ENCODE measurements at regions not wholly inside any gene's neighbourhood (a gene's known extent, or its start where the extent isn't known, plus 50 kb on each side); places are given as distances from the start of the nearest gene placed in this dataset.

DNA sequence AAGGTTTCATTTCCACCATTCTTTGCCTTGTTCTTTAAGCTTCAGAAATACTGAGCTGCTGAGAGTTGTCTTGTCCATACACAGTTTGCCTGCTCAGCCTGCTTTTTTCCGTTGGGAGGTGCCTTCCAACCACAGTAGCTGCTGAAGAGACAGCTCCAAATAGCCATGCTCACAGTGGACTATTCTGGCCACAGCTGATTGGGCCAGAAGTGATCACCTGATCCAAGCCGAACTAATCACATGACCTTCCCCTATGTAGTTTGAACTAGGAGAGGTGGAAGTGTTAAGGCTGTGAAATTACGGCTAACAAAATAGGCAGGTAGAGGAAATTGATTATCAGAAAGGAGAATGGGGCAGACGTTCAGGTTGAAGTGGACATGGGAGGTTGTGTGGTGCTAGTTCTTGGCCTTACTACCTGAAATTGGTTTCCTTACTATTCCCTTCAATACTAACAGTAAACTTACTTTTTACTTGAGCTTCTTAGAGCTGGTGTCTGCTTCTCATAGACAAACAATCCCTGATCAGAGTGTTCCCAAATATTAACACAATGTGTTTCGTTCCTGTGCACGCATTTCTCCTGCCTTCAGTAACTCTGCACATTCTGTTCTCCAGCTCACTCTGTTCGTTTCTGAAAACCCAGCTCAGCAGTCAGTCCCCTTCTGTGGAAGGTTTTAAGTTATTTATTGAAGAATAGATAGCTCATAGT, 136.1 kb downstream of the RWDD3 start:
- no peaks in the 10 kb centered on the region for H3K9me3 ChIP-seq (ENCODE audit: control insufficient read depth, low read length)
- no peaks in the 10 kb centered on the region for H3K36me3 ChIP-seq (ENCODE audit: control insufficient read depth, insufficient read depth, low read length)
- H3K27ac ChIP-seq (ENCODE audit: insufficient read depth, low read depth, low read length, poor library complexity, severe bottlenecking) = no peak overlapping the region
- WGBS, 2 experiments = 89 to 93% methylated on average over 7 of the region's 7 CpGs
- no peak overlapping the region for H3K4me3 ChIP-seq (ENCODE audit: insufficient read depth, low read depth, low read length)
- no peaks in the 10 kb centered on the region for H3K4me1 ChIP-seq (ENCODE audit: control insufficient read depth, insufficient read depth, low read length)
- H3K27me3 ChIP-seq (ENCODE audit: control insufficient read depth, insufficient read depth, low read length, poor library complexity, severe bottlenecking) = no peaks in the 10 kb centered on the region

GRCh38 chr1:95370691-95371562, 136.9 kb downstream of the RWDD3 start:
- WGBS, 2 experiments = 90 to 94% methylated on average over 13 of the region's 13 CpGs
- H3K4me3 ChIP-seq (ENCODE audit: insufficient read depth, low read depth, low read length) = no peak overlapping the region
- H3K9me3 ChIP-seq (ENCODE audit: control insufficient read depth, low read length) = no peaks in the 10 kb centered on the region
- H3K36me3 ChIP-seq (ENCODE audit: control insufficient read depth, insufficient read depth, low read length) = no peaks in the 10 kb centered on the region
- no peaks in the 10 kb centered on the region for H3K4me1 ChIP-seq (ENCODE audit: control insufficient read depth, insufficient read depth, low read length)
- H3K27ac ChIP-seq (ENCODE audit: insufficient read depth, low read depth, low read length, poor library complexity, severe bottlenecking) = no peak overlapping the region
- H3K27me3 ChIP-seq (ENCODE audit: control insufficient read depth, insufficient read depth, low read length, poor library complexity, severe bottlenecking) = no peaks in the 10 kb centered on the region

DNA sequence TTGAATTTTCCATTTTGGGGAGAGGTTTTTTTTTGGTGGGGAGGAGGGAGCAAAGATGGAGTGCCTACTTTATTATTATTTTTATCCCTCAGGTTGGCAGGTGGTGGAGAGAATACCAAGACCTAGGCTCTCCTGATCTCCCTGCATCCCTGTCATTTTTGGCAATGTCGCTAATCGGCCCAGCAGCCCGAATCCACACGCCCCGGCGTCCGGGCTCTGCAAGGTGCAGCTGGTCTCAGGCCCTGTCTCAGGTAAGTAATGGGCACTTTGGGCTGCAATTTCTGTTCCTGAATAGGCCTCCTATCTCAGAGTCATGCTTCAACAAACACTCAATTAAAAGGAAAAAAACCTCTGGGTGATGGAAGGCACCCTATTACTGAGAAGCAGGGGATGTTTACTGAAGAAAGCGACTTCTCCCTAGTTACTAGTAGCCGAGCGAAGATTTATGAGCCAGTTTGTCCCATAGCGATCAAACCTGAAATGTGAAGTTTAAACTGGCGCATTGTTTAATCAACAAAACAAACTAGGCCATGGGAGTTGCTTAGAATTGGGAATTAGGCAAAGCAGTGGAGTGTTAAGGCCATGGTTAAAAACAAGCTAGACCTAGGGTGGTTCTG, 137.8 kb downstream of the RWDD3 start:
- Histone ChIP-seq H3K4me1 (ENCODE audit: control insufficient read depth, insufficient read depth, low read length) (no peaks in the 10 kb centered on the region), H3K9me3 (ENCODE audit: control insufficient read depth, low read length) (no peaks in the 10 kb centered on the region), H3K4me3 (ENCODE audit: insufficient read depth, low read depth, low read length) (no peak overlapping the region), H3K27me3 (ENCODE audit: control insufficient read depth, insufficient read depth, low read length, poor library complexity, severe bottlenecking) (no peaks in the 10 kb centered on the region), H3K36me3 (ENCODE audit: control insufficient read depth, insufficient read depth, low read length) (no peaks in the 10 kb centered on the region), H3K27ac (ENCODE audit: insufficient read depth, low read depth, low read length, poor library complexity, severe bottlenecking) (no peak overlapping the region)
- 95 to 96% methylated on average over 12 of the region's 12 CpGs for WGBS, 2 experiments

GRCh38 chr1:95375174-95375573, 141.2 kb downstream of the RWDD3 start:
- 91 to 92% methylated on average over 4 of the region's 4 CpGs for WGBS, 2 experiments
- Histone ChIP-seq H3K36me3 (ENCODE audit: control insufficient read depth, insufficient read depth, low read length) (no peaks in the 10 kb centered on the region), H3K27me3 (ENCODE audit: control insufficient read depth, insufficient read depth, low read length, poor library complexity, severe bottlenecking) (no peaks in the 10 kb centered on the region), H3K4me3 (ENCODE audit: insufficient read depth, low read depth, low read length) (no peak overlapping the region), H3K4me1 (ENCODE audit: control insufficient read depth, insufficient read depth, low read length) (no peaks in the 10 kb centered on the region), H3K9me3 (ENCODE audit: control insufficient read depth, low read length) (no peaks in the 10 kb centered on the region), H3K27ac (ENCODE audit: insufficient read depth, low read depth, low read length, poor library complexity, severe bottlenecking) (no peak overlapping the region)

GRCh38 chr1:95380909-95381308, 146.9 kb downstream of the RWDD3 start:
- H3K27me3 ChIP-seq (ENCODE audit: control insufficient read depth, insufficient read depth, low read length, poor library complexity, severe bottlenecking) = no peaks in the 10 kb centered on the region
- H3K36me3 ChIP-seq (ENCODE audit: control insufficient read depth, insufficient read depth, low read length) = no peaks in the 10 kb centered on the region
- no peaks in the 10 kb centered on the region for H3K4me1 ChIP-seq (ENCODE audit: control insufficient read depth, insufficient read depth, low read length)
- H3K9me3 ChIP-seq (ENCODE audit: control insufficient read depth, low read length) = no peaks in the 10 kb centered on the region
- no peak overlapping the region for H3K4me3 ChIP-seq (ENCODE audit: insufficient read depth, low read depth, low read length)
- H3K27ac ChIP-seq (ENCODE audit: insufficient read depth, low read depth, low read length, poor library complexity, severe bottlenecking) = no peak overlapping the region
- 54 to 82% methylated on average over 2 of the region's 2 CpGs for WGBS, 2 experiments

- Histone ChIP-seq H3K4me1 (ENCODE audit: control insufficient read depth, insufficient read depth, low read length) (no peaks in the 10 kb centered on the region), H3K27ac (ENCODE audit: insufficient read depth, low read depth, low read length, poor library complexity, severe bottlenecking) (no peak overlapping the region), H3K27me3 (ENCODE audit: control insufficient read depth, insufficient read depth, low read length, poor library complexity, severe bottlenecking) (no peaks in the 10 kb centered on the region), H3K4me3 (ENCODE audit: insufficient read depth, low read depth, low read length) (no peak overlapping the region), H3K36me3 (ENCODE audit: control insufficient read depth, insufficient read depth, low read length) (no peaks in the 10 kb centered on the region), H3K9me3 (ENCODE audit: control insufficient read depth, low read length) (no peaks in the 10 kb centered on the region)
- WGBS, 2 experiments = 90 to 93% methylated on average over 3 to 4 of the region's 4 CpGs
These were observed 148.2 kb downstream of the RWDD3 start for GRCh38 chr1:95382000-95382786.

DNA sequence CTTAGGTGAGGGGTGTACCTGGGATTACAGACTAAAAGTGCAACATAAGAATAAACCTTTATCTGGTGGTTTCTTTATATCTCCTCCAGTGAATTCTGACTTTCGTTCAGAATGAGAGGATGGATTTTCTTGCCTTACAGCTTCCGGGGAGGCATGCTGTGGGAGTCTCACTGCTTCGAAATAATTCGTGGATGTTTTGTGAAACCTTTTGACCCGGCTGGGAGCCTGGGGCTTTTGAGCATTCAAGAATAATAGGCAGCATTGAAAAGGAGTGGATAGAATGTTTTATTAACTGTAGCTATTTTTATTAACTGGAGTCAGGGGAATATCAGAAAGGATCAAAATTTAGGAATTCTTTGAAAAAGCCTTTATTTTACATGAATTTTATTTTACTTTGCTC, 149.1 kb downstream of the RWDD3 start:
- Histone ChIP-seq H3K27ac (ENCODE audit: insufficient read depth, low read depth, low read length, poor library complexity, severe bottlenecking) (no peak overlapping the region), H3K27me3 (ENCODE audit: control insufficient read depth, insufficient read depth, low read length, poor library complexity, severe bottlenecking) (no peaks in the 10 kb centered on the region), H3K9me3 (ENCODE audit: control insufficient read depth, low read length) (no peaks in the 10 kb centered on the region), H3K36me3 (ENCODE audit: control insufficient read depth, insufficient read depth, low read length) (no peaks in the 10 kb centered on the region), H3K4me3 (ENCODE audit: insufficient read depth, low read depth, low read length) (no peak overlapping the region), H3K4me1 (ENCODE audit: control insufficient read depth, insufficient read depth, low read length) (no peaks in the 10 kb centered on the region)
- 72 to 80% methylated on average over 5 of the region's 5 CpGs for WGBS, 2 experiments

DNA sequence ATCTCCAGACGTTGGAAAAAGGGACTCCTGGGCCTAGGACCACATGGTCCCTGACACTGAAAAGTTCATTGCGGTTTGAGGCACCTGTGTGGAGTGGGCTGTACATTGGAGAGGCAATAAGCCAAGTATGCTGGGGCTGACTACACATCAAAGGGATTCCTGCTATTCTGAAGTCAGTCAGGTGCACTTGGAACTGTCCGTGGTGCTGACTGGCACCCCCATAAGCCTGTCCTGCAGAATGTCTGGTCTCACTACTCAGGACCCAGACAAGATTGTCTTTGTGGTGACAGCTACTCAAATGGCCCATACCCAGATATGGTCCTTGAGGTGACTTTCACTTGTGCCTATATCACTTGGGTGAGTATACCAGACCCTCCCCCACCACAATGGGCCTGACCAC, 150.6 kb downstream of the RWDD3 start:
- Histone ChIP-seq H3K9me3 (ENCODE audit: control insufficient read depth, low read length) (no peaks in the 10 kb centered on the region), H3K4me1 (ENCODE audit: control insufficient read depth, insufficient read depth, low read length) (no peaks in the 10 kb centered on the region), H3K27ac (ENCODE audit: insufficient read depth, low read depth, low read length, poor library complexity, severe bottlenecking) (no peak overlapping the region), H3K36me3 (ENCODE audit: control insufficient read depth, insufficient read depth, low read length) (no peaks in the 10 kb centered on the region), H3K4me3 (ENCODE audit: insufficient read depth, low read depth, low read length) (no peak overlapping the region), H3K27me3 (ENCODE audit: control insufficient read depth, insufficient read depth, low read length, poor library complexity, severe bottlenecking) (no peaks in the 10 kb centered on the region)
- WGBS, 2 experiments = 43 to 45% methylated on average over 3 of the region's 3 CpGs

GRCh38 chr1:95386371-95386770, 152.4 kb downstream of the RWDD3 start:
- Histone ChIP-seq H3K27ac (ENCODE audit: insufficient read depth, low read depth, low read length, poor library complexity, severe bottlenecking) (no peak overlapping the region), H3K36me3 (ENCODE audit: control insufficient read depth, insufficient read depth, low read length) (no peaks in the 10 kb centered on the region), H3K4me1 (ENCODE audit: control insufficient read depth, insufficient read depth, low read length) (no peaks in the 10 kb centered on the region), H3K27me3 (ENCODE audit: control insufficient read depth, insufficient read depth, low read length, poor library complexity, severe bottlenecking) (no peaks in the 10 kb centered on the region), H3K9me3 (ENCODE audit: control insufficient read depth, low read length) (no peaks in the 10 kb centered on the region), H3K4me3 (ENCODE audit: insufficient read depth, low read depth, low read length) (no peak overlapping the region)
- WGBS, 2 experiments = 80 to 93% methylated on average over 1 of the region's 1 CpG

All from ectodermal cell (in vitro differentiated cells).